ENCODE measurements at regions not wholly inside any gene's neighbourhood (a gene's known extent, or its start where the extent isn't known, plus 50 kb on each side); places are given as distances from the start of the nearest gene placed in this dataset.

DNA sequence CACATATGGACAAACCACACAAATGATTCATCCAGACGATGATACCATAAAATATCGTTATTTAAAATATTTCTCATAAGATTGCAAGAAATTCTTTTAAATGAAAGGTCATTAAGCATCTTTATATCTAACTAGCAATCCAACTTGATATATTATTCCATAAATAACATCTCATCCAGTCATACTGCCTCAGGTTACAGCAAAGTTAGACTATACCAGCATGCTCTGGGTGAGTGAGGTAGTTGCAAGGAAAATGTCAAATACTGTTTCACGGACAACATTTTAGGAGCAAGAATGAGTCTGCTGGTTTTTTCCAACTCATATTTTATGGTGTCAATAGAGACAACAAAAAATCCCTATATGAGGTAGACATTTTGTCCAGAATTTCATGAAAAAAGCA lies 200.9 kb upstream of the TRPM3 start:
- ChIA-PET CTCF (no interaction called here), POLR2A (no interaction called here)

GRCh38 chr9:71308454-71308853 lies 187.0 kb upstream of the TRPM3 start:
- H3K36me3 ChIP-seq (ENCODE audit: control insufficient read depth in 2 of 3, insufficient read depth in 3 of 3, low read length in 3 of 3): no peaks in the 10 kb centered on the region
- Mint-ChIP-seq H3K27me3 (peaks cover 0 to 21% (median 6%) of the 10 kb centered on the region in 5 donors), H3K9me3 (no peaks in the 10 kb centered on the region), H3K4me1 (no peaks in the 10 kb centered on the region), H3K36me3 (no peaks in the 10 kb centered on the region), H3K4me3 (no peak overlapping the region), H3K27ac (no peak overlapping the region)
- DNase-seq: no peak
- H3K4me3 ChIP-seq (ENCODE audit: low read length): no peak overlapping the region
- intact Hi-C loops (cut with micrococcal nuclease): no loop called here
- no peak for ATAC-seq
- H3K27ac ChIP-seq (ENCODE audit: low read depth, low read length): no peak overlapping the region
- no peaks in the 10 kb centered on the region for H3K9me3 ChIP-seq (ENCODE audit: control insufficient read depth in 2 of 3, low read length in 3 of 3)
- ChIA-PET POLR2A (no interaction called here), CTCF (no interaction called here)
- no peaks in the 10 kb centered on the region for H3K27me3 ChIP-seq (ENCODE audit: control insufficient read depth in 2 of 2, insufficient read depth in 2 of 2, low read length in 2 of 2)
- no peaks in the 10 kb centered on the region for H3K4me1 ChIP-seq (ENCODE audit: control insufficient read depth in 2 of 2, insufficient read depth in 2 of 2, low read length in 2 of 2)

More for the DNA sequence above, 200.9 kb upstream of the TRPM3 start:
- Mint-ChIP-seq H3K27me3 (peaks cover 4 to 22% (median 11%) of the 10 kb centered on the region in 5 donors), H3K9me3 (peaks cover 0 to 3% (median 0%) of the 10 kb centered on the region in 11 donors), H3K27ac (no peak overlapping the region), H3K4me1 (no peaks in the 10 kb centered on the region), H3K4me3 (no peak overlapping the region), H3K36me3 (no peaks in the 10 kb centered on the region)
- H3K9me3 ChIP-seq (ENCODE audit: control insufficient read depth in 2 of 3, low read length in 3 of 3): no peaks in the 10 kb centered on the region
- no peak overlapping the region for H3K27ac ChIP-seq (ENCODE audit: low read depth, low read length)
- ATAC-seq: no peak
- H3K4me1 ChIP-seq (ENCODE audit: control insufficient read depth in 2 of 2, insufficient read depth in 2 of 2, low read length in 2 of 2): no peaks in the 10 kb centered on the region
- no peak overlapping the region for H3K4me3 ChIP-seq (ENCODE audit: low read length)
- intact Hi-C loops (cut with micrococcal nuclease): no loop called here
- no peak for DNase-seq
- no peaks in the 10 kb centered on the region for H3K36me3 ChIP-seq (ENCODE audit: control insufficient read depth in 2 of 3, insufficient read depth in 3 of 3, low read length in 3 of 3)
- H3K27me3 ChIP-seq (ENCODE audit: control insufficient read depth in 2 of 2, insufficient read depth in 2 of 2, low read length in 2 of 2): peaks cover 0 to 3% of the 10 kb centered on the region in 2 donors

DNA sequence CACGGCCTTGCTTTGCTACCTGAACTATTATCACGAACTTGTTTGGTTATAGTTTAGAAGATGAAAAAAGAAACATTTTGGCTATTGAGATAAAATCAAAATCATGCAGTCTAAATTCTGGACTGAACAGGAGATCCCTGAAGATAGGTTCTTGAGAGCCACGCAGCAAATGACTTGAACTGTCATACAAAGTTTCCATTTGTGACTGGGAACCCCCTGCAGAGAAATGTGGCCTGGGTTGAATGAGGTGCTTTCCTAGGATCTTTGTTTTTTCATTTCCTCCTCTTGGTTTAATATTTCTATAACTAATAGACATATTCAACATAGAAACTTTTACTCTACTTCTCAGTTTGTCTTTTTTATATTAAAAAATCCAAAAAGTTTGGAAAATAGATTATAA lies 184.7 kb upstream of the TRPM3 start:
- H3K27me3 Mint-ChIP-seq: peaks cover 0 to 28% (median 21%) of the 10 kb centered on the region in 5 donors
- H3K36me3 ChIP-seq (ENCODE audit: control insufficient read depth in 2 of 3, insufficient read depth in 3 of 3, low read length in 3 of 3): no peaks in the 10 kb centered on the region
- H3K4me1 Mint-ChIP-seq: no peaks in the 10 kb centered on the region
- no peak overlapping the region for H3K27ac Mint-ChIP-seq
- CTCF ChIA-PET: no interaction called here
- no peak overlapping the region for H3K4me3 ChIP-seq (ENCODE audit: low read length)
- ATAC-seq: no peak
- H3K9me3 Mint-ChIP-seq: no peaks in the 10 kb centered on the region
- H3K27me3 ChIP-seq (ENCODE audit: control insufficient read depth in 2 of 2, insufficient read depth in 2 of 2, low read length in 2 of 2): no peaks in the 10 kb centered on the region
- POLR2A ChIA-PET: no interaction called here
- H3K27ac ChIP-seq (ENCODE audit: low read depth, low read length): no peak overlapping the region
- H3K4me3 Mint-ChIP-seq: no peak overlapping the region
- H3K9me3 ChIP-seq (ENCODE audit: control insufficient read depth in 2 of 3, low read length in 3 of 3): no peaks in the 10 kb centered on the region
- intact Hi-C loops (cut with micrococcal nuclease): no loop called here
- no peaks in the 10 kb centered on the region for H3K4me1 ChIP-seq (ENCODE audit: control insufficient read depth in 2 of 2, insufficient read depth in 2 of 2, low read length in 2 of 2)
- no peak for DNase-seq
- no peaks in the 10 kb centered on the region for H3K36me3 Mint-ChIP-seq

DNA sequence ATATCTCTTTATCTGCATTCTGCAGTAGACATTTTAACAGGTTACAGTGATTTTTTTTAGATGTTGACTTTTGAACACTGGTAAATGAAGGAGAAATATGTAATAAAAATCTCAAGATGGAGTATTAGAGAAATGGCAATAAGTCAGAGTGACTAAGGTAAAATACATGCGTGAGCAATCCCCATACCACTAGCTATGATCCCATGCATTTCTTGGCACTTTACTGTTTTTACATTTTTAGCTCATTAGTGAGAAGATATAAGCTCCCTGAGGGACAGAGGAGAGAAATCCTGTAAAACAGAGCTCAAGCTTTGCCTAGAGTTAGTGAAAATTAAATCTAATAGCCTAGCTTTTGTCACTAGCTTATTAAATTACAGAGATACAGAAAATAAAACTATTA lies 181.9 kb upstream of the TRPM3 start:
- H3K4me1 Mint-ChIP-seq: no peaks in the 10 kb centered on the region
- ATAC-seq (no peak), DNase-seq (no peak)
- no peaks in the 10 kb centered on the region for H3K9me3 Mint-ChIP-seq
- Histone ChIP-seq H3K9me3 (ENCODE audit: control insufficient read depth in 2 of 3, low read length in 3 of 3) (no peaks in the 10 kb centered on the region), H3K27ac (ENCODE audit: low read depth, low read length) (no peak overlapping the region), H3K4me1 (ENCODE audit: control insufficient read depth in 2 of 2, insufficient read depth in 2 of 2, low read length in 2 of 2) (no peaks in the 10 kb centered on the region), H3K4me3 (ENCODE audit: low read length) (no peak overlapping the region), H3K36me3 (ENCODE audit: control insufficient read depth in 2 of 3, insufficient read depth in 3 of 3, low read length in 3 of 3) (no peaks in the 10 kb centered on the region), H3K27me3 (ENCODE audit: control insufficient read depth in 2 of 2, insufficient read depth in 2 of 2, low read length in 2 of 2) (no peaks in the 10 kb centered on the region)
- intact Hi-C loops (cut with micrococcal nuclease): no loop called here
- no peak overlapping the region for H3K4me3 Mint-ChIP-seq
- peaks cover 4 to 35% (median 19%) of the 10 kb centered on the region in 5 donors for H3K27me3 Mint-ChIP-seq
- ChIA-PET POLR2A (no interaction called here), CTCF (no interaction called here)
- H3K36me3 Mint-ChIP-seq: no peaks in the 10 kb centered on the region
- no peak overlapping the region for H3K27ac Mint-ChIP-seq

DNA sequence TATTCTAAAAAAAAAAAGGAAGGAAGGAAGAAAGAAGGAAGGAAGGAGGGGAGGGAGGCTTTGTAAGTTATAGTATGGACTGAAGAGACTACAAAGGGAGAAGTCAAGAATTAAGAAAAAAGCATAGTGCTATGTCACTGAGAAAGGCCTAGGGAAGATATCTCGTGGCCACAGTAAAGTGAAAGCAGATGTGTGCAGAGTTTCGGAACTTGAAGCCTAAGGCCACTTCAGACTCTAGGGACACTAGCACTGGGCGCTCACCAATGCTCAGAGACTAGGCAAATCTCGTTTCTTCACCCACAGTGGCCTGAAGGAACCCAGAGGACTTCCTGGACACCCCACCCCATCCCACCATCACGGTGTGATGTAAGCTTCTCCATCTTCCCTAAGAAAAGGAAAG lies 181.4 kb upstream of the TRPM3 start:
- peaks cover 6 to 40% (median 23%) of the 10 kb centered on the region in 5 donors for H3K27me3 Mint-ChIP-seq
- H3K36me3 ChIP-seq (ENCODE audit: control insufficient read depth in 2 of 3, insufficient read depth in 3 of 3, low read length in 3 of 3): no peaks in the 10 kb centered on the region
- no peaks in the 10 kb centered on the region for H3K27me3 ChIP-seq (ENCODE audit: control insufficient read depth in 2 of 2, insufficient read depth in 2 of 2, low read length in 2 of 2)
- H3K4me3 Mint-ChIP-seq: no peak overlapping the region
- POLR2A ChIA-PET: no interaction called here
- ATAC-seq (no peak), DNase-seq (no peak)
- no peak overlapping the region for H3K4me3 ChIP-seq (ENCODE audit: low read length)
- no peak overlapping the region for H3K27ac ChIP-seq (ENCODE audit: low read depth, low read length)
- H3K4me1 Mint-ChIP-seq: no peaks in the 10 kb centered on the region
- no peak overlapping the region for H3K27ac Mint-ChIP-seq
- no peaks in the 10 kb centered on the region for H3K36me3 Mint-ChIP-seq
- intact Hi-C loops (cut with micrococcal nuclease): no loop called here
- H3K4me1 ChIP-seq (ENCODE audit: control insufficient read depth in 2 of 2, insufficient read depth in 2 of 2, low read length in 2 of 2): no peaks in the 10 kb centered on the region
- H3K9me3 Mint-ChIP-seq: no peaks in the 10 kb centered on the region
- CTCF ChIA-PET: interaction anchor here (0.6 kb wide), 1 partner anchor 859 kb away, joined by 4 read pairs; no protein-coding TSS in a partner anchor
- H3K9me3 ChIP-seq (ENCODE audit: control insufficient read depth in 2 of 3, low read length in 3 of 3): no peaks in the 10 kb centered on the region

DNA sequence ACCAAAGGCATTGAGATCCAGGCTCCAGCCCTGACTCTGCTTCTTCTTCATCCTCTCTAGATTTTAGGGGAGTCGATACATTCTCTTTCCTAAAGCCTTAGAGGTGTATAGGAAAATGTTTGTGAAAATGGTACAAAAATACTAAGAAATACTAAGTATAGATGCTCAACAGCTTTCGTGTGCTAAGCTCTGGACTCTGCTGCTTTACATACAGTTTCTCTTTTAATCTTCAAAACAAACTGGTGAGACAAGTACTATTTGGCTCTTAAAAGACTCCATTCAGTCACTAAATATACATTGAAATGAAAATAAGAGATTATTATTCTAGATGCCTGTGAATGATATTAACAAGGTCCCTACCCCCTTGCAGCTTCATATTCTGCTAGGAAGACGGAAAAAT lies 174.5 kb upstream of the TRPM3 start:
- Mint-ChIP-seq H3K27me3 (peaks cover 8 to 36% (median 19%) of the 10 kb centered on the region in 5 donors), H3K27ac (no peak overlapping the region), H3K4me3 (no peak overlapping the region), H3K4me1 (no peaks in the 10 kb centered on the region), H3K36me3 (no peaks in the 10 kb centered on the region), H3K9me3 (peaks cover 0 to 1% (median 0%) of the 10 kb centered on the region in 11 donors)
- CTCF ChIA-PET: no interaction called here
- ATAC-seq (no peak), DNase-seq (no peak)
- Histone ChIP-seq H3K4me1 (ENCODE audit: control insufficient read depth in 2 of 2, insufficient read depth in 2 of 2, low read length in 2 of 2) (no peaks in the 10 kb centered on the region), H3K9me3 (ENCODE audit: control insufficient read depth in 2 of 3, low read length in 3 of 3) (no peaks in the 10 kb centered on the region), H3K36me3 (ENCODE audit: control insufficient read depth in 2 of 3, insufficient read depth in 3 of 3, low read length in 3 of 3) (no peaks in the 10 kb centered on the region), H3K4me3 (ENCODE audit: low read length) (no peak overlapping the region), H3K27ac (ENCODE audit: low read depth, low read length) (no peak overlapping the region), H3K27me3 (ENCODE audit: control insufficient read depth in 2 of 2, insufficient read depth in 2 of 2, low read length in 2 of 2) (no peaks in the 10 kb centered on the region)
- POLR2A ChIA-PET: no interaction called here
- intact Hi-C loops (cut with micrococcal nuclease): no loop called here

GRCh38 chr9:71286146-71286545 lies 164.7 kb upstream of the TRPM3 start:
- Histone ChIP-seq H3K36me3 (ENCODE audit: control insufficient read depth in 2 of 3, insufficient read depth in 3 of 3, low read length in 3 of 3) (no peaks in the 10 kb centered on the region), H3K27me3 (ENCODE audit: control insufficient read depth in 2 of 2, insufficient read depth in 2 of 2, low read length in 2 of 2) (no peaks in the 10 kb centered on the region), H3K4me3 (ENCODE audit: low read length) (no peak overlapping the region), H3K27ac (ENCODE audit: low read depth, low read length) (no peak overlapping the region), H3K9me3 (ENCODE audit: control insufficient read depth in 2 of 3, low read length in 3 of 3) (no peaks in the 10 kb centered on the region), H3K4me1 (ENCODE audit: control insufficient read depth in 2 of 2, insufficient read depth in 2 of 2, low read length in 2 of 2) (no peaks in the 10 kb centered on the region)
- Mint-ChIP-seq H3K9me3 (no peaks in the 10 kb centered on the region), H3K4me1 (peaks cover 0 to 3% (median 0%) of the 10 kb centered on the region in 7 donors), H3K27me3 (peaks cover 0 to 12% (median 8%) of the 10 kb centered on the region in 5 donors), H3K27ac (no peak overlapping the region), H3K4me3 (no peak overlapping the region), H3K36me3 (no peaks in the 10 kb centered on the region)
- POLR2A ChIA-PET: no interaction called here
- CTCF ChIA-PET: interaction anchor here (0.6 to 2.5 kb wide), 4 partner anchors 91 to 993 kb away, joined by 3 to 12 read pairs (median 5); no protein-coding TSS in a partner anchor
- DNase-seq (no peak), ATAC-seq (no peak)
- intact Hi-C loops (cut with micrococcal nuclease): loop anchor here (10.0 kb wide), 1 partner anchor 319 kb away; no protein-coding TSS in a partner anchor
